K562 (cell line): ENCODE measurements at regions not wholly inside any gene's neighbourhood (a gene's known extent, or its start where the extent isn't known, plus 50 kb on each side); places are given as distances from the start of the nearest gene placed in this dataset.

Experiments used
- ATAC-seq: fragments of 200-7000 bp; cut with Tn5 transposase; 3 replicates; pipeline ENCODE4 v1.9.1; 2020; ENCODE audit warnings: moderate library complexity
- BruUV-seq: library from RNA; stranded (reverse); fragments of 400-500 nt; replicated peaks from 2 replicates; lab custom pipeline; 2021; lab: Mats Ljungman, UMichigan
- CTCF ChIA-PET: fragments of 300-600 bp; formaldehyde crosslinking; extraction: SDS; loops from one replicate; lab custom pipeline; 2021; ENCODE audit warnings: low intra/inter-chr PET ratio; lab: Yijun Ruan, JAX
- POLR2A ChIA-PET: fragments of 300-600, 350-650 bp; sonication (Branson Sonifier 250); formaldehyde crosslinking; extraction: SDS; loops from one replicate; lab custom pipeline; 2021; ENCODE audit warnings: antibody characterized with exemption, inconsistent platforms; lab: Yijun Ruan, JAX
- DNase-seq, 4 experiments: peaks; one replicate each; pipeline versions ENCODE4 v3.0.0 to v3.0.0-alpha.2; 2011 to 2018; ENCODE audit warnings: low spot score in 3 of 4, mixed read lengths in 3 of 4; ENCODE audit errors: extremely low read depth in 1 of 4
- FAIRE-seq: peaks from 2 replicates; lab custom pipeline; 2011; peaks lifted over from hg19 to GRCh38; lab: Jason Lieb, UNC
- H2AFZ ChIP-seq: 2 replicates; pipeline ENCODE4 v1.6.0; 2011; ENCODE audit warnings: low read depth, low read length, control low read depth, inconsistent platforms
- H3K27ac ChIP-seq: fragments of 200-600 bp; 3 replicates; pipeline ENCODE4 v1.8.0; 2011; ENCODE audit warnings: low read depth, mild to moderate bottlenecking, control low read depth, inconsistent platforms, low read length, moderate library complexity, mixed read lengths; ENCODE audit errors: extremely low read depth
- H3K27me3 ChIP-seq, 2 experiments: fragments of 300-600 bp in 1 of 2; 2 replicates in 1 of 2; 3 replicates in 1 of 2; pipeline versions ENCODE4 v1.6.0 to v1.8.0; 2011; ENCODE audit warnings: inconsistent platforms in 2 of 2, low read length in 2 of 2, mild to moderate bottlenecking in 1 of 2, mixed read lengths in 1 of 2, moderate library complexity in 1 of 2; ENCODE audit not compliant: control insufficient read depth in 2 of 2, insufficient read depth in 2 of 2
- H3K36me3 ChIP-seq: fragments of 300-600 bp; 3 replicates; pipeline ENCODE4 v1.8.0; 2011; ENCODE audit warnings: mild to moderate bottlenecking, low read length, inconsistent platforms; ENCODE audit not compliant: control insufficient read depth, insufficient read depth
- H3K4me1 ChIP-seq, 2 experiments: fragments of 200-600 bp in 1 of 2; replicated peaks in 1 of 2; 2 replicates in 1 of 2; 3 replicates in 1 of 2; pipeline versions ENCODE4 v1.5.1 to v1.8.0; 2011; ENCODE audit warnings: inconsistent platforms in 2 of 2, low read length in 2 of 2, mild to moderate bottlenecking in 1 of 2, mixed read lengths in 1 of 2, moderate library complexity in 1 of 2; ENCODE audit not compliant: control insufficient read depth in 2 of 2, insufficient read depth in 2 of 2
- H3K4me2 ChIP-seq: 2 replicates; pipeline ENCODE4 v1.6.1; 2011; ENCODE audit warnings: low read length, control low read depth, inconsistent platforms, mixed read lengths; ENCODE audit not compliant: insufficient read depth
- H3K4me3 ChIP-seq: fragments of 200-600 bp; sonication (generic), shearing (Covaris generic); 2 replicates; pipeline ENCODE4 v1.5.1; 2016; ENCODE audit warnings: control low read depth, inconsistent platforms
- H3K79me2 ChIP-seq: fragments of 200-600 bp; 3 replicates; pipeline ENCODE4 v1.8.0; 2011; ENCODE audit warnings: low read length, inconsistent platforms; ENCODE audit not compliant: control insufficient read depth, insufficient read depth
- H3K9ac ChIP-seq, 2 experiments: 2 replicates each; pipeline versions ENCODE4 v1.6.0 to v1.6.1; 2011; ENCODE audit warnings: low read depth in 2 of 2, low read length in 2 of 2, control low read depth in 1 of 2, inconsistent platforms in 1 of 2, mild to moderate bottlenecking in 1 of 2, mixed read lengths in 1 of 2; ENCODE audit not compliant: insufficient read depth in 1 of 2
- H3K9me1 ChIP-seq: one replicate; pipeline ENCODE4 v1.6.0; 2011; ENCODE audit warnings: inconsistent platforms, mild to moderate bottlenecking, low read length, moderate library complexity; ENCODE audit not compliant: control insufficient read depth, insufficient read depth
- H3K9me3 ChIP-seq: replicated peaks from 2 replicates; pipeline ENCODE4 v1.5.1; 2011; ENCODE audit warnings: low read depth, low read length, inconsistent platforms; ENCODE audit not compliant: control insufficient read depth, insufficient read depth
- H4K20me1 ChIP-seq: replicated peaks from 2 replicates; pipeline ENCODE4 v1.6.1; 2011; ENCODE audit warnings: low read length, inconsistent platforms, mixed read lengths; ENCODE audit not compliant: control insufficient read depth, insufficient read depth
- BACH1 ChIP-seq: fragments of 200-800 bp; sonication (Bioruptor generic); IDR thresholded peaks from 2 replicates; pipeline ENCODE4 v1.6.1; 2016; ENCODE audit warnings: missing genetic modification characterization, missing compliant biosample characterization
- BDP1 ChIP-seq: IDR thresholded peaks from 3 replicates; pipeline ENCODE4 v1.6.1; 2011; ENCODE audit not compliant: insufficient read length, insufficient read depth
- CAMTA2 ChIP-seq: fragments of 250-450 bp; sonication (Bioruptor Pico); conservative IDR thresholded peaks from 2 replicates; pipeline ENCODE4 v1.5.1; 2022
- CBX5 ChIP-seq: IDR thresholded peaks from 2 replicates; pipeline ENCODE4 v1.6.1; 2014; ENCODE audit warnings: low read depth, borderline replicate concordance
- CREB1 ChIP-seq, 2 experiments: sonication (generic) in 1 of 2; formaldehyde crosslinking in 1 of 2; IDR thresholded peaks; 2 replicates each; pipeline versions ENCODE4 v1.6.1 to v1.8.0; 2012 to 2022; ENCODE audit warnings: inconsistent platforms in 1 of 2, mild to moderate bottlenecking in 1 of 2, missing genetic modification reagents in 1 of 2, moderate library complexity in 1 of 2
- CTCF ChIP-seq, 3 experiments: IDR thresholded peaks in 2 of 3; conservative IDR thresholded peaks in 1 of 3; 2 replicates each; pipeline ENCODE4 v1.5.1; 2011 to 2012; ENCODE audit warnings: low read length in 3 of 3, mild to moderate bottlenecking in 3 of 3, control low read depth in 2 of 3, improper control_type of control experiment in 1 of 3, inconsistent platforms in 1 of 3, low read depth in 1 of 3, mixed read lengths in 1 of 3, moderate library complexity in 1 of 3; ENCODE audit not compliant: insufficient read depth in 2 of 3
- JUN ChIP-seq, 2 experiments: sonication (generic) in 1 of 2; formaldehyde crosslinking in 1 of 2; IDR thresholded peaks; 2 replicates each; pipeline versions ENCODE4 v1.6.1 to v1.8.0; 2012 to 2022; ENCODE audit warnings: borderline replicate concordance in 2 of 2, mild to moderate bottlenecking in 2 of 2, improper control_type of control experiment in 1 of 2, low read depth in 1 of 2, low read length in 1 of 2, missing genetic modification reagents in 1 of 2
- KLF1 ChIP-seq: fragments of 450-650 bp; IDR thresholded peaks from 2 replicates; pipeline ENCODE4 v1.6.1; 2016; ENCODE audit warnings: missing genetic modification characterization, missing compliant biosample characterization
- PTRF ChIP-seq: fragments of 450-650 bp; IDR thresholded peaks from 2 replicates; pipeline ENCODE4 v1.6.1; 2016; ENCODE audit warnings: mild to moderate bottlenecking, missing genetic modification characterization, missing compliant biosample characterization
- SETDB1 ChIP-seq: IDR thresholded peaks from one replicate; pipeline ENCODE4 v1.6.1; 2012; ENCODE audit warnings: low read length, control low read depth, inconsistent platforms
- TCF15 ChIP-seq: fragments of 250-450 bp; sonication (Bioruptor Pico); IDR thresholded peaks from 2 replicates; pipeline ENCODE4 v1.8.0; 2022; ENCODE audit warnings: moderate library complexity, mild to moderate bottlenecking, inconsistent platforms
- ZBED1 ChIP-seq: IDR thresholded peaks from 2 replicates; pipeline ENCODE4 v1.6.1; 2014
- ZNF23 ChIP-seq: fragments of 250-450 bp; sonication (Bioruptor Pico); IDR thresholded peaks from 2 replicates; pipeline ENCODE4 v1.4.0; 2020; ENCODE audit warnings: mild to moderate bottlenecking
- ZNF395 ChIP-seq: fragments of 200-800 bp; sonication (Bioruptor generic); IDR thresholded peaks from 2 replicates; pipeline ENCODE4 v1.6.1; 2017; ENCODE audit warnings: missing genetic modification characterization, missing compliant biosample characterization
- ZNF507 ChIP-seq: conservative IDR thresholded peaks from 2 replicates; pipeline ENCODE4 v1.6.1; 2017; ENCODE audit warnings: missing genetic modification characterization, missing compliant biosample characterization
- WGBS: fragments of 100-300 bp; shearing (Covaris generic); methylation state at CpG from one replicate; pipeline ENCODE4 v1.1.6; 2016; ENCODE audit warnings: low coverage, mixed read lengths; ENCODE audit not compliant: insufficient coverage; ENCODE audit errors: missing lambda C conversion rate; 5-methylcytosine and 5-hydroxymethylcytosine counted together
- in situ Hi-C: fragments of 300-500 bp; cut with MboI; formaldehyde crosslinking; loops from 4 replicates; pipeline ENCODE4 v1.15.0; 2018; ENCODE audit warnings: inconsistent platforms, mixed read lengths
- intact Hi-C: fragments of 100-400 bp; cut with micrococcal nuclease; formaldehyde crosslinking; loops from 2 replicates; pipeline ENCODE4 v1.14.2; 2022

- TF ChIP-seq ZNF395 (no peak), BACH1 (no peak), SETDB1 (no peak), ZNF23 (CRISPR knock-in tag) (no peak)
Observed at GRCh38 chr14:99323603-99324185, 51.7 kb upstream of the BCL11B start (continued).

- Histone ChIP-seq H3K9me3 (no peaks in the 10 kb centered on the region), H3K4me1 (peaks cover 0 to 12% of the 10 kb centered on the region in 2 experiments; a peak in 2 of 5 replicates), H4K20me1 (0 out of 2 replicates have a peak, but pooled peaks cover 8% of the 10 kb centered on the region), H3K9me1 (no peaks in the 10 kb centered on the region), H3K4me3 (no peak overlapping the region), H3K27ac (no peak overlapping the region), H3K36me3 (no peaks in the 10 kb centered on the region), H3K4me2 (no peak overlapping the region), H3K9ac (no peak overlapping the region), H2AFZ (no peak overlapping the region), H3K79me2 (no peaks in the 10 kb centered on the region), H3K27me3 (peaks cover 0 to 12% of the 10 kb centered on the region in 2 experiments; a peak in 3 of 5 replicates)
- intact Hi-C loops, result no loop called here
- DNase-seq (no peak), FAIRE-seq (no peak), ATAC-seq (no peak)
- WGBS, result 10% methylated on average over 11 of the region's 20 CpGs
- no TSS peak for BruUV-seq
- ChIA-PET CTCF (no interaction called here), POLR2A (no interaction called here)
- in situ Hi-C loops, result no loop called here
- TF ChIP-seq ZBED1, result no peak
- no peak for TF ChIP-seq CREB1 (IDR thresholded peaks at IDR 0.05)
- TF ChIP-seq CREB1 (CRISPR knock-in tag; IDR thresholded peaks at IDR 0.05), result 0 out of 2 replicates have a peak, but pooled peaks have one; percentile 21
- TF ChIP-seq KLF1, result no peak
- no peak for TF ChIP-seq ZNF507 (tag)
- no peak for TF ChIP-seq JUN (IDR thresholded peaks at IDR 0.05; ENCODE audit: borderline replicate concordance, low read depth, low read length)
- TF ChIP-seq JUN (CRISPR knock-in tag; IDR thresholded peaks at IDR 0.05; ENCODE audit: borderline replicate concordance), result no peak
- no peak for TF ChIP-seq CAMTA2 (CRISPR knock-in tag)
- TF ChIP-seq CBX5, result no peak
- TF ChIP-seq PTRF, result no peak
- TF ChIP-seq CTCF (IDR thresholded peaks at IDR 0.05 in 2 of 3, conservative IDR thresholded peaks at IDR 0.05 in 1 of 3; ENCODE audit: insufficient read depth in 2 of 3, low read depth in 1 of 3, low read length in 3 of 3), result no peak
- TF ChIP-seq BDP1, result no peak
- no peak for TF ChIP-seq TCF15
Observed at GRCh38 chr14:99322731-99323599, 51.0 kb upstream of the BCL11B start.
